T-cell (primary cell): ENCODE measurements at regions not wholly inside any gene's neighbourhood (a gene's known extent, or its start where the extent isn't known, plus 50 kb on each side); places are given as distances from the start of the nearest gene placed in this dataset.

Experiments
- ATAC-seq, 4 experiments: fragments of 200-7000 bp in 3 of 4; fragments of 150-1000 bp in 1 of 4; cut with Tn5 transposase; replicated peaks in 1 of 4; 1 replicate in 3 of 4; 2 replicates in 1 of 4; pipeline ENCODE4 v1.10.0; 2021; ENCODE audit warnings: moderate library complexity in 3 of 4, mild to moderate bottlenecking in 2 of 4, moderate number of reproducible peaks in 1 of 4
- CTCF ChIA-PET, 2 donors: fragments of 300-600 bp; sonication (Branson Sonifier 250); formaldehyde crosslinking; loops; one replicate each; lab custom pipeline; 2022; ENCODE audit warnings: antibody characterized with exemption in 2 of 2; lab: Charles Lee
- POLR2A ChIA-PET, 2 donors: fragments of 300-600 bp; sonication (Branson Sonifier 250); formaldehyde crosslinking; loops; one replicate each; lab custom pipeline; 2022; ENCODE audit warnings: antibody characterized with exemption in 2 of 2; lab: Charles Lee
- DNase-seq, 35 experiments: peaks; one replicate each; pipeline versions ENCODE4 v3.0.0 to v3.0.0-alpha.2; 2013 to 2023
- H3K27ac ChIP-seq: one replicate; pipeline ENCODE4 v1.5.1; 2013; ENCODE audit warnings: low read length
- H3K27me3 ChIP-seq, 2 experiments: replicated peaks in 1 of 2; 1 replicate in 1 of 2; 2 replicates in 1 of 2; pipeline versions ENCODE4 v1.6.1 to v1.7.0; 2013; ENCODE audit warnings: low read length in 1 of 2, mixed read lengths in 1 of 2; ENCODE audit not compliant: control insufficient read depth in 2 of 2, insufficient read depth in 2 of 2; ENCODE audit errors: extremely low read depth in 1 of 2
- H3K36me3 ChIP-seq, 2 donors: 1 replicate in 1 of 2; 2 replicates in 1 of 2; pipeline versions ENCODE4 v1.6.1 to v1.7.0; 2013; ENCODE audit warnings: low read length in 1 of 2; ENCODE audit not compliant: control insufficient read depth in 2 of 2, insufficient read depth in 1 of 2; ENCODE audit errors: extremely low read depth in 1 of 2
- H3K4me1 ChIP-seq, 2 experiments: 1 replicate in 1 of 2; 2 replicates in 1 of 2; pipeline versions ENCODE4 v1.6.1 to v1.7.0; 2013; ENCODE audit warnings: low read length in 2 of 2, mixed read lengths in 1 of 2; ENCODE audit not compliant: insufficient read depth in 2 of 2, control insufficient read depth in 1 of 2; ENCODE audit errors: extremely low read depth in 1 of 2
- H3K4me3 ChIP-seq, 2 donors: 1 replicate in 1 of 2; 2 replicates in 1 of 2; pipeline versions ENCODE4 v1.5.1 to v1.7.0; 2013; ENCODE audit warnings: mild to moderate bottlenecking in 2 of 2, low read length in 1 of 2, moderate library complexity in 1 of 2; ENCODE audit not compliant: control insufficient read depth in 1 of 2; ENCODE audit errors: extremely low read depth in 1 of 2
- H3K9me3 ChIP-seq: 2 replicates; pipeline ENCODE4 v1.7.0; 2013
- H3K27ac Mint-ChIP-seq, 2 donors: one replicate each; pipeline ENCODE4 v1.8.0; 2020 to 2021; ENCODE audit warnings: mild to moderate bottlenecking in 2 of 2, mixed read lengths in 2 of 2
- H3K27me3 Mint-ChIP-seq, 2 donors: one replicate each; pipeline ENCODE4 v1.8.0; 2021 to 2022; ENCODE audit warnings: mixed read lengths in 2 of 2
- H3K36me3 Mint-ChIP-seq: one replicate; pipeline ENCODE4 v1.8.0; 2021; ENCODE audit warnings: mixed read lengths
- H3K4me1 Mint-ChIP-seq, 3 donors: one replicate each; pipeline ENCODE4 v1.8.0; 2020 to 2022; ENCODE audit warnings: mixed read lengths in 3 of 3, mild to moderate bottlenecking in 1 of 3
- H3K4me3 Mint-ChIP-seq, 3 donors: one replicate each; pipeline ENCODE4 v1.8.0; 2020 to 2022; ENCODE audit warnings: mild to moderate bottlenecking in 3 of 3, mixed read lengths in 3 of 3, moderate library complexity in 3 of 3
- H3K9me3 Mint-ChIP-seq, 3 donors: one replicate each; pipeline ENCODE4 v1.8.0; 2020 to 2022; ENCODE audit warnings: mixed read lengths in 3 of 3
- WGBS: methylation state at CpG from one replicate; pipeline ENCODE4 v1.1.5; 2013; ENCODE audit warnings: missing lambda C conversion rate; ENCODE audit not compliant: insufficient coverage; 5-methylcytosine and 5-hydroxymethylcytosine counted together

- ChIA-PET POLR2A (no interaction called here), CTCF (no interaction called here)
- Histone ChIP-seq H3K36me3 (no peaks in the 10 kb centered on the region), H3K4me3 (no peak overlapping the region), H3K27ac (no peak overlapping the region), H3K27me3 (no peaks in the 10 kb centered on the region), H3K4me1 (no peaks in the 10 kb centered on the region), H3K9me3 (no peaks in the 10 kb centered on the region)
- Mint-ChIP-seq H3K27ac (no peak overlapping the region), H3K4me1 (no peaks in the 10 kb centered on the region), H3K36me3 (no peaks in the 10 kb centered on the region), H3K9me3 (peaks cover 0 to 2% (median 0%) of the 10 kb centered on the region in 3 donors), H3K27me3 (peaks cover 0 to 3% of the 10 kb centered on the region in 2 donors), H3K4me3 (no peak overlapping the region)
- no peak for ATAC-seq
- 54% methylated on average over 2 of the region's 7 CpGs for WGBS
- no peak for DNase-seq
Measured at GRCh38 chr15:59825901-59826300, 136.8 kb upstream of the BNIP2 start.

- no peaks in the 10 kb centered on the region for H3K36me3 ChIP-seq
- CTCF ChIA-PET, result no interaction called here
- no peak overlapping the region for H3K4me3 Mint-ChIP-seq
- H3K4me3 ChIP-seq, result no peak overlapping the region
- no peak overlapping the region for H3K27ac Mint-ChIP-seq
- DNase-seq, result no peak
- H3K4me1 Mint-ChIP-seq, result no peaks in the 10 kb centered on the region
- H3K4me1 ChIP-seq, result no peaks in the 10 kb centered on the region
- H3K27me3 Mint-ChIP-seq, result peaks cover 0 to 11% of the 10 kb centered on the region in 2 donors
- no peaks in the 10 kb centered on the region for H3K27me3 ChIP-seq
- H3K9me3 ChIP-seq, result no peaks in the 10 kb centered on the region
- POLR2A ChIA-PET, result no interaction called here
- no peaks in the 10 kb centered on the region for H3K36me3 Mint-ChIP-seq
- ATAC-seq, result no peak
- peaks cover 0 to 2% (median 0%) of the 10 kb centered on the region in 3 donors for H3K9me3 Mint-ChIP-seq
- H3K27ac ChIP-seq, result no peak overlapping the region
- no CpG with 5 or more reads among the region's 1 CpG for WGBS
Measured at GRCh38 chr15:59821286-59821685, 132.2 kb upstream of the BNIP2 start.

- Histone ChIP-seq H3K4me3 (no peak overlapping the region), H3K4me1 (peaks cover 6 to 9% of the 10 kb centered on the region in 2 experiments), H3K9me3 (no peaks in the 10 kb centered on the region), H3K27ac (no peak overlapping the region), H3K36me3 (no peaks in the 10 kb centered on the region), H3K27me3 (no peaks in the 10 kb centered on the region)
- no peak for ATAC-seq
- Mint-ChIP-seq H3K4me1 (peaks cover 11 to 13% (median 12%) of the 10 kb centered on the region in 3 donors), H3K36me3 (no peaks in the 10 kb centered on the region), H3K4me3 (no peak overlapping the region), H3K9me3 (no peaks in the 10 kb centered on the region), H3K27ac (no peak overlapping the region), H3K27me3 (peaks cover 0 to 9% of the 10 kb centered on the region in 2 donors)
- ChIA-PET CTCF (interaction anchor here in 1 of 2 donors (1.2 kb wide), 1 partner anchor 30 kb away, joined by 3 read pairs; no protein-coding TSS in a partner anchor), POLR2A (no interaction called here)
- DNase-seq, result no peak
- WGBS, result 60% methylated on average over 1 of the region's 4 CpGs
Measured at GRCh38 chr15:59819092-59819491, 130.0 kb upstream of the BNIP2 start.

- Histone ChIP-seq H3K27ac (no peak overlapping the region), H3K9me3 (no peaks in the 10 kb centered on the region), H3K4me1 (peaks cover 10 to 14% of the 10 kb centered on the region in 2 experiments), H3K27me3 (no peaks in the 10 kb centered on the region), H3K4me3 (no peak overlapping the region), H3K36me3 (no peaks in the 10 kb centered on the region)
- Mint-ChIP-seq H3K4me1 (peaks cover 17 to 19% (median 18%) of the 10 kb centered on the region in 3 donors), H3K27ac (no peak overlapping the region), H3K36me3 (no peaks in the 10 kb centered on the region), H3K9me3 (no peaks in the 10 kb centered on the region), H3K27me3 (peaks cover 0 to 9% of the 10 kb centered on the region in 2 donors), H3K4me3 (no peak overlapping the region)
- POLR2A ChIA-PET, result interaction anchor here in 1 of 2 donors (0.6 kb wide), 1 partner anchor 1408 kb away, joined by 4 read pairs; no protein-coding TSS in a partner anchor
- DNase-seq (no peak), ATAC-seq (no peak)
- 92% methylated on average over 2 of the region's 6 CpGs for WGBS
- CTCF ChIA-PET, result interaction anchor here in 1 of 2 donors (0.6 kb wide), 1 partner anchor 360 kb away, joined by 3 read pairs; no protein-coding TSS in a partner anchor
Measured at GRCh38 chr15:59818336-59818735, 129.2 kb upstream of the BNIP2 start.

GRCh38 chr15:59817834-59818233 is 128.7 kb upstream of the BNIP2 start:
- H3K36me3 ChIP-seq, result no peaks in the 10 kb centered on the region
- ChIA-PET CTCF (interaction anchor here in 1 of 2 donors (0.6 kb wide), 1 partner anchor 361 kb away, joined by 3 read pairs; no protein-coding TSS in a partner anchor), POLR2A (no interaction called here)
- H3K4me1 ChIP-seq, result peaks cover 10 to 17% of the 10 kb centered on the region in 2 experiments
- Mint-ChIP-seq H3K9me3 (no peaks in the 10 kb centered on the region), H3K36me3 (no peaks in the 10 kb centered on the region), H3K4me3 (no peak overlapping the region), H3K4me1 (peaks cover 22 to 24% (median 23%) of the 10 kb centered on the region in 3 donors), H3K27ac (no peak overlapping the region), H3K27me3 (peaks cover 0 to 9% of the 10 kb centered on the region in 2 donors)
- no peaks in the 10 kb centered on the region for H3K9me3 ChIP-seq
- no CpG with 5 or more reads among the region's 5 CpGs for WGBS
- no peak overlapping the region for H3K4me3 ChIP-seq
- no peak for ATAC-seq
- no peaks in the 10 kb centered on the region for H3K27me3 ChIP-seq
- H3K27ac ChIP-seq, result no peak overlapping the region
- no peak for DNase-seq

- WGBS, result no CpG with 5 or more reads among the region's 1 CpG
- Histone ChIP-seq H3K4me3 (no peak overlapping the region), H3K27ac (no peak overlapping the region), H3K27me3 (no peaks in the 10 kb centered on the region), H3K36me3 (no peaks in the 10 kb centered on the region), H3K4me1 (peaks cover 10 to 22% of the 10 kb centered on the region in 2 experiments), H3K9me3 (no peaks in the 10 kb centered on the region)
- Mint-ChIP-seq H3K4me3 (no peak overlapping the region), H3K4me1 (peaks cover 23 to 32% (median 30%) of the 10 kb centered on the region in 3 donors), H3K27me3 (peaks cover 0 to 9% of the 10 kb centered on the region in 2 donors), H3K36me3 (no peaks in the 10 kb centered on the region), H3K9me3 (no peaks in the 10 kb centered on the region), H3K27ac (no peak overlapping the region)
- ATAC-seq, result no peak
- POLR2A ChIA-PET, result interaction anchor here in 1 of 2 donors (0.9 kb wide), 1 partner anchor 242 kb away, joined by 3 read pairs; no protein-coding TSS in a partner anchor
- no peak for DNase-seq
- CTCF ChIA-PET, result no interaction called here
Measured at GRCh38 chr15:59817053-59817452, 127.9 kb upstream of the BNIP2 start.
